DND-41 (cell line): ENCODE measurements at regions not wholly inside any gene's neighbourhood (a gene's known extent, or its start where the extent isn't known, plus 50 kb on each side); places are given as distances from the start of the nearest gene placed in this dataset.

Source experiments
- CTCF ChIP-seq: IDR thresholded peaks from 2 replicates; pipeline ENCODE4 v1.5.1; 2012; ENCODE audit warnings: borderline replicate concordance, low read length, moderate library complexity, mild to moderate bottlenecking; ENCODE audit not compliant: poor library complexity, severe bottlenecking; ENCODE audit errors: extremely low read depth
- EZH2 ChIP-seq: IDR thresholded peaks from 3 replicates; pipeline ENCODE4 v1.6.1; 2012; ENCODE audit warnings: borderline replicate concordance, low read depth, mild to moderate bottlenecking, moderate library complexity, low read length, inconsistent platforms; ENCODE audit not compliant: severe bottlenecking

DNA sequence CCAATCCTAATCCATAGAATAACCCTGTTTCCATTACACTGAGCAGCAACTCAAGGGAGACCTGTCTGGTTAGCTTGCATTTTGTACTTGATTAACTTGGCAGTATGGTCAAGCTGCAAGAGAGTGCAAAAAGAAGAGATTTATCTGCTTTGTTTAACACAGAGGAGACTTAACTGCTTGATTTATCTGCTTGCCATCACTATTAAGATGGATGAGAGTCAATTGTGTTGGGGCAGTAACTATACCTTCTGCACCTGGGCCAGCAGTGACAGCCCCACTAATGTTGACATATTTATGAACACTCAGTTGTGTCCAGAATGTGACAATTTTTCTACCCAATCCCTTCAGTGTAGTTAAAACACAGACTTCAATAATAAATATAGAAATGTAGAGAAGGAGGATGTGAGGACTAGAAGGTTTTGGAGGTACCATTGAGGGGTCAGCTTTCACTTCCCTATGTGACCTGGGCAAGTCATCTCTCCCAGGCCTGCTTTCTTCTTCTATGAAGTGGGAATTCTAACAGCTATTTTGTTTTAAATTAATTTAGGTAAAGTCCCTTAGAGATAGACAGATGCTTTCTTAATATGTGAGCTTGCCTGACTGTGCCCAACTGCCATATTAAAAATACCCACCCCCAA is 159.1 kb upstream of the KCNK2 start:
- TF ChIP-seq CTCF, result no peak
- TF ChIP-seq EZH2, result no peak
